ENCODE measurements at regions not wholly inside any gene's neighbourhood (a gene's known extent, or its start where the extent isn't known, plus 50 kb on each side); places are given as distances from the start of the nearest gene placed in this dataset.

DNA sequence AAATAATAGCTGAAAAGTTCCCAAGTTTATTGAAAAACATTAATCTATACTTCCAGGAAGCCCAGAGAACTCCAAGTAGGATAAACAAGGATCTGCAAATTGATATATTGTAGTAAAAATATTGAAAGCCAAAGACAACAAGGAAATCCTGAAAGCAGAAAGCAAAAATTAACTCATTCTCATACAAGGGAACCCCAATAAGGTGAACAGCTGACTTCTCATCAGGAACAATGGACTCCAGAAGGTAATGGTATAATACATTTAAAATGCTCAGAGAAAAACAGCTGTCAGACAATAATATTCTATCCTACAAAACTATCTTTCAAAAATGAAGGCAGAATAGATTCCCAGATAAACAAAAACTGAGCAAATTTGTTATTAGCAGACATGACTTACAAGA lies 138.1 kb upstream of the BMP4 start:
- no peak for DNase-seq (ENCODE audit: low spot score)

GRCh38 chr14:54098536-54098935 lies 141.9 kb upstream of the BMP4 start:
- no peak for DNase-seq (ENCODE audit: low spot score)

DNA sequence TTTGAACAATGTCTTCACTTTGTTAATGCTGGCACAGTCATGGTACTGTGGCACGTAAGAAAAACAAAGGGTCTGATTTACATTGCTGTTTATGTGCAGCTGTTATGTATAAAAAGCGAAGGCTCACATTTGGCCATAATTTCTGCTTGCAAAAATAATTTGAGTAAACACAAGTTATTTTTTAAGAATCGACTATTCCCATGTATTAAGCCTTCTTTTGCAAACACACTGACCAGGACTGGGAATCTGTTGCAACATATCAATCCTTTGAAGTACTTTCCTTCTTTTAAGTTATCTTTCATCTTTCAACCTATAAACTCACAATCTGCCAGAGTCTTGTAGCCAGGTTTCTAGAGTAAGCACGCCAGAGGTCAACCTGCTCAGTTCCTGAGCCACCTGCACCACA lies 145.4 kb upstream of the BMP4 start:
- DNase-seq (ENCODE audit: low spot score): no peak

GRCh38 chr14:54102530-54102929 lies 145.9 kb upstream of the BMP4 start:
- no peak for DNase-seq (ENCODE audit: low spot score)

DNA sequence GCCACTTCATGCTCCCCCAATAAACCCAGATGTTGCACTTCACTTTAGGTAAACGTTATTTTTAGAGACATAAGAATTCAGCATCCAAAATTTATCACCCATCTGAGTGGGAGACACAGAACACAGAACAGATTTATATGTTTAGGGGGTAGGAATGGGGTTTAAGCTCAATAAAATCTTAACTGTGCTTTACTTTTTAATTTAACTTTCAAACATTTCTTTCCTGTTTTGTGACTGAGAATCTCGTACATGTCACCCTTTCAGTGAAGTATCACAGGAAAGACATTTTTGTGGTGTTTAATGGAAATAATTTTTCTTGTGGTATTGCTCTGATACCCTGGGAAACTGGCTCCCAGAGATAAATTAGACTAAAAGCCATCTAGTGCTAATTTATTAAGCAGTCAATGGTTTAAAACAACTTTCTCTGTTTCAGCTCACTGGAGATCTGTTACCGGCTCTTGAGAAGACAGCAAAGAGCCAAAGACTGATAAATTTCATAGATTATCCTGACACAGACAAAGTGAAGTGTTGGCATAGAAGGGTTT lies 148.0 kb upstream of the BMP4 start:
- DNase-seq (ENCODE audit: low spot score): no peak

GRCh38 chr14:54105406-54105805 lies 148.8 kb upstream of the BMP4 start:
- no peak for DNase-seq (ENCODE audit: low spot score)

DNA sequence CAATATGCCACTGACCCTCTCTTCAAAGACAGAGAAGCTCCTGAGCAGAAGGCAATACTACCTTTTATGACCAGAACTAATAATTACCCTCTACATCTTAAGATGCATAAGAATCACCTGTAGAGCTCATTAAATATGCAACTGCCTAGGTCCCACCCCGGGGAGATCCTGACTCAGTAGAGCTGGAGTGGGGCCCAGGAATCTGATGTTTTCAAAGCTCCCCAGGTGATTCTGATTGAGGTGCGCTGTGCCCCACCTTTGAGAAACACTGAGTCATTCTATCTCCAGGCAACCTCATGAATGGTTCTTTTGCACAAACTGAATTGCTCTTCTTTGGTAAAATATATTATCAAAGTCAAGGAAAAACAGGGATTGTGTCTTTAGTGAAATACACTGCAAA lies 149.3 kb upstream of the BMP4 start:
- DNase-seq (ENCODE audit: low spot score): no peak

GRCh38 chr14:54106661-54107377 lies 150.2 kb upstream of the BMP4 start:
- no peak for DNase-seq (ENCODE audit: low spot score)

DNA sequence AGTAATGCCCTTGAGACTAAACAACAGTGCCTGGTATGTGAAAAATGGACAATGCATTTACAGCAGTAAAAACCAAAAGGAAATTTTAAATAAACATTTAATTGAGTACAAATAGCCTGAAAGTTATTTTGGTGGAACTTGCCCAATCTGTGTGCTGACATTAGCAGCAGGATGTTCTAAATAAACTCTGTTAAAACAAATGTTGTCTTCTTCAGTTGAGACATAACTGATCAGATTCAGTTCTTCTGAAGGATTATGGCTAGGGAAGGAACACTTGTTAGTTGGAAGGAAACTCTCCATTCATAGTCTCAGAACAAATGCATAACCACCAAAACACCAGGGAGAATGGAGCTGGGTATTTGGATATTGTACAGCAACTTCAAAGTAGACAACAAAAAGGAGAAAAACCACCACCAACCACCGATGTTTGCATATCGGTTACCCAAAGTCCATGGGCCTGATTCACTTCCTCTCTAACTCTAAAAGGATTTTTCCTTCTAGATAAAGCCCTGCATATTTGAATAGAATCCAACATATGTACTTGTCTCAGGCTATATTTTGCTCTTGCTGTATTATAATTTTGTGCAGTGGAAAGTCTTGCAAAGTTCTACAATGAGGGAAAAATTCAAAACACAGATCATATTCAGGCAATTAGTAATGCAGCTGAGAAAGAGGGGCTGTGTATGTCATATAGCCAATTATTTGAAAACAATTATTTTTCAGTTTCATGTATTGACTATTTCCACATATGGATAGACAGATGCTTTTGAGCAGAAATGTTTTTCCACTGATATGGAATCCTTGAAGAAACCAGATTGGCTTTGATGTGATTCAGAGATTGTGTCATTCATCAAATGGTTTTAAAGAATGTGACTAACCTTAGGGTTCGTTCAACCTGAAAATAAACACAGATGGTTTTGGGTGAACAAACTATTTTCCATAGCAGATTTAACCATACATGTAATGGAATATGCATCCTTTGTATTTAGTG lies 152.2 kb upstream of the BMP4 start:
- DNase-seq (ENCODE audit: low spot score): no peak

DNA sequence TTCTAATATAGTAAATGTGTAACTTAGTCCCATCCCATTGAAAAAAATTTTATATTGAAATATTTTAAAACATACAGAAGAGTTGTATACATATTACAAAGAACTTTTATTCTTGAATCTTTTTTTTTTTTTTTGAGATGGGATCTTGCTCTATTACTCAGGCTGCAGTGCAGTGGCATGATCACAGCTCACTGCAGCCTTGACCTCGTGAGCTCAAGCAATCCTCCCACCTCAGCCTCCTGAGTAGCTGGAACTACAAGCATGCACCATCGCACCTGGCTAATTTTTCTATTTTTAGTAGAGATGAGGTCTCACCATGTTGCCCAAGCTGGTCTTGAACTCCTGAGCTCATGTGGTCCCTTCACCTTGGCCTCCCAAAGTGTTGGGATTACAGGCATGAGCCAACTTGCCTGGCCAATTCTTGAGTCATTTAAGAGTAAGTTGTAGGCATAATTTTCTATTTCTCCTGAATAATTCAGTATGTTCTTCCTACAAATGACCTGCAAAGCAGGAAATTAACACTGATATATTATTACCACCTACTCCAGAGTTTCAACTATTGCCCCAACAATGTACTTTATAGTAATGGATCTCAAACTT lies 153.0 kb upstream of the BMP4 start:
- no peak for DNase-seq (ENCODE audit: low spot score)

GRCh38 chr14:54114941-54115340 lies 158.3 kb upstream of the BMP4 start:
- DNase-seq (ENCODE audit: low spot score): no peak

DNA sequence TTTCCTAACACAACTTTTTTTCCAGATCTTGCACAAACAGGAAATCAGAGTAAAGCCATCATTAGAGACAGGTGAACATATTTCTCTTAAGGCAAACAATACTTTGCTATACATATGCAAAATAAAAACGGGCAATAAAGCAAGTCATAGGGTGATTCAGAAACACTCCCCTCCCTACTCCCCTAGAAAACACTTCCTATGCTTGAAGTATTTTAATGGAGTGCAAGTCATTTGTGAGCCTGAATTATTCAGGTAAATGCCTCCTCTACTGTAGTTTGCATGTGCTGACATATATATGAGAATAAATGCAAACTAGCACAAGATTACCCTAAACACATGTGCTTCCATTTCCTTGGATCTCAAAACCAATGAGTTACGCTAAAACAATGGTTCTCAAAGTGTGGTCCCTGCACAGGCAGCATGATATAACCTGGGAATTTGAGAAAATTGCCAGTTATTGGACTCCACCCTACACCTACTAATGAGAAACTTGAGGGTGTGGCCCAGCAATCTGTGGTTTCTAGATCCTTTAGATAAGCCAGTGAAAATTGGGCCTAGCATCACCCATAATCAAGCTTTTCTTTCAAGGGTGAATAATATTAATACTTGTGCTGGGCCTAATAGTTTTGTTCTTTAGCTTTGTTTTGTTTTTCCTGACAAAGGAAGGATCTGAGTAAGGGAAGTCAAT lies 159.7 kb upstream of the BMP4 start:
- DNase-seq (ENCODE audit: low spot score): no peak

- DNase-seq (ENCODE audit: low spot score): no peak
These were observed 160.3 kb upstream of the BMP4 start for GRCh38 chr14:54116972-54117371.

DNA sequence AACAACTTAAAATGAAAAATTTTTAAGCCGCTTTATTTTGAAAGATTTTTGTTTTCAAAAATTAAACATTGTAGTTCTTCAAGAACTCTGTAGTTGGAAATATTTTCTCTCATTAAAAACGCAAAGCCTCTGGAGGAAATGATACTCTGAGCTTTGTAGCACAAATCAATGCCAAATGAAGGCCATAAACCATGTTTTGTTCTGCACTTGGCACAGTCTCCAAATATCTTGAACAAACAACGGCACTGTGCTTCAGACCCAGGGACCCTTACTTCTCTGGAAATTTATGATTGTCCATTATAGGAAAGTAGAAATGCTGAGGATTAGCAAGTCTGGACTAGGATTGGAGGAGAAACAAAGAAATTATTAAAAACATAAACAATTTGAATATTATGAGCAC lies 160.8 kb upstream of the BMP4 start:
- DNase-seq (ENCODE audit: low spot score): peak; percentile 45

GRCh38 chr14:54117924-54118323 lies 161.3 kb upstream of the BMP4 start:
- no peak for DNase-seq (ENCODE audit: low spot score)

GRCh38 chr14:54120260-54120659 lies 163.6 kb upstream of the BMP4 start:
- DNase-seq (ENCODE audit: low spot score): no peak

- DNase-seq (ENCODE audit: low spot score): no peak
These were observed 164.9 kb upstream of the BMP4 start for GRCh38 chr14:54121466-54122027.

DNA sequence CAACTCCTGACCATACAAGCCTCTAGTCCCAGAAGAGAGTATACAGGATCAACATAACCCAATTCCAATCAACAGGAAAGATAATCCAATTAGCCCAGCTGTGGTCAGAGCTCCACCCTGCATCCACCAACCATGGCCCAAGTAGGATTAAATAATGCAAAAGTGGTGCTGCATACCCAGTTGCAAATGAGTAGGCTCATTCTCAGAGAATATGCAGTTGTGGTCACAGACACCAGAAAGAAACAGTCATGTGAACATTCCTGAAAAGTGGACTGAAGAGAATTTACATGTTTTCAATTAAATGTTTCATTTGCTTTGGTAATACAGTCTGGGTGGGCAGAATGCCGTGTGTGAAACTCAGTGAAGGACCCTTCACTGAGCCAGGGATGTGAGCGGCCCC lies 167.2 kb upstream of the BMP4 start:
- no peak for DNase-seq (ENCODE audit: low spot score)

- no peak for DNase-seq (ENCODE audit: low spot score)
These were observed 168.5 kb upstream of the BMP4 start for GRCh38 chr14:54125109-54125508.

DNA sequence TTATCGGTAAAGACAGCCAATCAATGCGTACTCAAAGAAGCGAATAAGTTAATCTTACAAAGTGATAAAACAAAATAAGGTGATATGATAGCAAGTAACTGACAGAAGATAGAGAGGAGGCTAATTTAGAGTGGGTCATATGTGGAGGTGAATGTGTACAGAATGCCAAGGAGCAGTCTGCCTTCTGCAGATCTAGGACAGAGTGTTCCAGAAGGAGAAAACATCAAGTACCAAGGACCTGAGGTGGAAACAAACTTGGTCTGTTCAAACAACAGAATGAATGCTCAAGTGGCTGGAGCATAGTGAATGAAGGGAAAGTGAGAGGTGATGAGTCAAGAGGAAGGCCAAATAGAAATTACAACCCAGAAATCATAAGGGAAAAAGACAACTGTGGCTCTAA lies 170.3 kb upstream of the BMP4 start:
- no peak for DNase-seq (ENCODE audit: low spot score)

DNA sequence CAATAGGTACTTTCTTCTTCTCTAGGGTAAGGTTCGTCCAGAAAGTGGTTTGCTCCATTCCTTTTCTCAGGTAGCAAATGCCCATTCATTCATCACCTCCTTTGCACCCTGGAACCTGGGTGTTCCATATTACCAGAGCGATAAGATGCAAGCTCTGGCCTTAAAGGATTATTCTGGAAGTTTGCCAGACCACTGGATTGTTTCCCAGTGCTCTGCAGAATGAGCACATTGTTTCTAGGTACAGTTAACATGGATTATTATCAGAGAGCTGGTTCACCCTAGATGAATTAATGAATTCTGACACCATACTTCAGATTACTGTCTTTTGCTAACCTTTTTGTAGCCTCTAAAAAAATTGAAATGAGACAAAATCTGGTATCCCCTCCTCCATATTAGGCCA lies 170.9 kb upstream of the BMP4 start:
- DNase-seq (ENCODE audit: low spot score): no peak

Measured in putamen (tissue), 1 donor.